ENCODE measurements at regions not wholly inside any gene's neighbourhood (a gene's known extent, or its start where the extent isn't known, plus 50 kb on each side); places are given as distances from the start of the nearest gene placed in this dataset.

GRCh38 chr11:69982690-69983570 is 95.2 kb upstream of the ANO1 start:
- Histone ChIP-seq H2BK20ac (ENCODE audit: low read length) (peak overlapping the region; percentile 13; the same call in 1 of the 2 replicates), H2AFZ (ENCODE audit: low read length) (no peak overlapping the region), H2AK5ac (ENCODE audit: low read depth, low read length) (0 out of 2 replicates have a peak overlapping the region, but pooled peaks have one; percentile 83), H3K4ac (replicated peaks; ENCODE audit: insufficient read length, low read depth, low read length) (no peak overlapping the region), H3K4me1 (replicated peaks in 1 of 4; ENCODE audit: control insufficient read depth in 3 of 4, insufficient read depth in 4 of 4, low read length in 3 of 4) (peaks cover 13 to 25% (median 18%) of the 10 kb centered on the region in 4 experiments), H3K18ac (ENCODE audit: extremely low read depth, low read length) (peak overlapping the region; percentile 66; the same call in 1 of the 2 replicates), H4K91ac (replicated peaks; ENCODE audit: insufficient read length, low read length) (peak overlapping the region; percentile 9), H3K4me3 (ENCODE audit: extremely low read depth in 1 of 4, insufficient read depth in 2 of 4, low read depth in 3 of 4, low read length in 4 of 4) (no peak overlapping the region), H3K79me2 (ENCODE audit: control insufficient read depth in 1 of 2, insufficient read depth in 2 of 2, low read length in 2 of 2) (no peaks in the 10 kb centered on the region), H3K9ac (replicated peaks in 1 of 4; ENCODE audit: extremely low read depth in 1 of 4, low read depth in 3 of 4, low read length in 3 of 4) (peak overlapping the region in 1 of 4 experiments; percentile 43; a peak in 1 of 7 replicates), H4K20me1 (replicated peaks in 1 of 2; ENCODE audit: control insufficient read depth in 1 of 2, insufficient read depth in 2 of 2, low read length in 2 of 2) (no peaks in the 10 kb centered on the region), H2BK12ac (ENCODE audit: low read depth, low read length) (peak overlapping the region; percentile 68; the same call in 1 of the 2 replicates), H3K23me2 (ENCODE audit: low read depth, low read length) (peaks cover 8% of the 10 kb centered on the region; the same call in 1 of the 2 replicates), H3K27ac (ENCODE audit: low read depth, low read length) (no peak overlapping the region), H3K79me1 (ENCODE audit: low read depth, low read length) (no peaks in the 10 kb centered on the region), H4K5ac (ENCODE audit: insufficient read length, low read depth, low read length) (no peak overlapping the region), H3K4me2 (ENCODE audit: insufficient read depth in 1 of 2, low read depth in 2 of 2, low read length in 2 of 2) (peak overlapping the region in 1 of 2 experiments; percentile 18; a peak in 1 of 4 replicates), H2BK15ac (ENCODE audit: low read length) (peak overlapping the region; percentile 47; the same call in 1 of the 2 replicates), H3K56ac (replicated peaks; ENCODE audit: insufficient read length, low read depth, low read length) (no peak overlapping the region), H2BK120ac (replicated peaks; ENCODE audit: low read depth, low read length) (no peak overlapping the region), H3K27me3 (replicated peaks in 1 of 4; ENCODE audit: control insufficient read depth in 3 of 4, extremely low read depth in 1 of 4, insufficient read depth in 3 of 4, low read length in 3 of 4) (peaks cover 12 to 41% (median 35%) of the 10 kb centered on the region in 4 experiments), H3K9me3 (ENCODE audit: insufficient read depth in 2 of 2, low read depth in 1 of 2, low read length in 1 of 2) (no peaks in the 10 kb centered on the region), H3K36me3 (ENCODE audit: control insufficient read depth in 2 of 4, insufficient read depth in 4 of 4, low read length in 3 of 4) (no peaks in the 10 kb centered on the region), H4K8ac (ENCODE audit: extremely low read depth, insufficient read depth, low read length) (no peak overlapping the region; the same call in 1 of the 2 replicates), H3K14ac (ENCODE audit: insufficient read length) (no peak overlapping the region), H2BK5ac (ENCODE audit: low read depth, low read length) (no peak overlapping the region; the same call in 1 of the 2 replicates), H3K23ac (ENCODE audit: insufficient read length) (no peak overlapping the region)
- no peak for FAIRE-seq
- ChIA-PET POLR2A (ENCODE audit: partially characterized antibody) (interaction anchor here (1.1 kb wide), 1 partner anchor 19 kb away, joined by 3 read pairs; no protein-coding TSS in a partner anchor), CTCF (ENCODE audit: partially characterized antibody) (interaction anchor here (0.9 to 8.3 kb wide), 8 partner anchors 10 to 209 kb away, joined by 3 to 54 read pairs (median 4); no protein-coding TSS in a partner anchor)
- DNase-seq (ENCODE audit: low read depth in 1 of 2, low spot score in 2 of 2) = no peak
- WGBS, 2 experiments (ENCODE audit: extremely low coverage in 1 of 2, insufficient coverage in 1 of 2, insufficient read length in 1 of 2, insufficient replicate concordance in 2 of 2, low coverage in 1 of 2, low lambda C conversion rate in 2 of 2, missing lambda C conversion rate in 1 of 2) = 79% methylated on average over 20 of the region's 20 CpGs; no CpG with 5 or more reads in 1 of the 2 experiments
- TF ChIP-seq USF2 (IDR thresholded peaks at IDR 0.05; ENCODE audit: low read length) (no peak), SP4 (IDR thresholded peaks at IDR 0.05; ENCODE audit: low read length) (no peak), SP1 (IDR thresholded peaks at IDR 0.05; ENCODE audit: low read depth, low read length) (no peak), CTCF (IDR thresholded peaks at IDR 0.05; ENCODE audit: control extremely low read depth in 1 of 3, insufficient read depth in 1 of 3, low read depth in 1 of 3, low read length in 3 of 3) (no peak), TAF1 (IDR thresholded peaks at IDR 0.05; ENCODE audit: low read depth, low read length) (no peak), RBBP5 (IDR thresholded peaks at IDR 0.05; ENCODE audit: borderline replicate concordance, low read depth, low read length) (no peak), TAF7 (optimal IDR thresholded peaks at IDR 0.05; ENCODE audit: borderline replicate concordance, low read depth, low read length) (no peak)
